Neutrophil (primary cell): ENCODE measurements at regions not wholly inside any gene's neighbourhood (a gene's known extent, or its start where the extent isn't known, plus 50 kb on each side); places are given as distances from the start of the nearest gene placed in this dataset.

ENCODE experiments used
- H3K27ac ChIP-seq: fragments of 200-600 bp; sonication (generic); 2 replicates; pipeline ENCODE4 v1.5.1; 2016; ENCODE audit warnings: mild to moderate bottlenecking, moderate library complexity
- H3K27me3 ChIP-seq: fragments of 200-600 bp; sonication (generic); 2 replicates; pipeline ENCODE4 v1.6.0; 2016; ENCODE audit warnings: mild to moderate bottlenecking
- H3K36me3 ChIP-seq: fragments of 200-600 bp; sonication (generic); 2 replicates; pipeline ENCODE4 v1.5.1; 2017
- H3K4me1 ChIP-seq, 2 experiments: fragments of 200-600 bp in 1 of 2; sonication (generic) in 1 of 2; 1 replicate in 1 of 2; 2 replicates in 1 of 2; pipeline versions ENCODE4 v1.5.1 to v1.6.1; 2013 to 2016; ENCODE audit warnings: low read depth in 1 of 2, low read length in 1 of 2, mild to moderate bottlenecking in 1 of 2, moderate library complexity in 1 of 2; ENCODE audit not compliant: control insufficient read depth in 1 of 2, insufficient read depth in 1 of 2
- H3K4me3 ChIP-seq, 2 experiments: fragments of 200-600 bp in 1 of 2; sonication (generic) in 1 of 2; 1 replicate in 1 of 2; 2 replicates in 1 of 2; pipeline ENCODE4 v1.5.1; 2013 to 2016; ENCODE audit warnings: low read depth in 1 of 2, low read length in 1 of 2, mild to moderate bottlenecking in 1 of 2, moderate library complexity in 1 of 2
- H3K9me3 ChIP-seq: fragments of 200-600 bp; sonication (generic); 2 replicates; pipeline ENCODE4 v1.5.1; 2016
- CTCF ChIP-seq: fragments of 200-600 bp; sonication (generic); IDR thresholded peaks from 2 replicates; pipeline ENCODE4 v1.5.1; 2016; ENCODE audit warnings: antibody characterized with exemption

GRCh38 chr20:19949195-19949867 is 67.8 kb upstream of the NAA20 start:
- Histone ChIP-seq H3K27me3 (peaks cover 9% of the 10 kb centered on the region), H3K27ac (no peak overlapping the region), H3K4me3 (no peak overlapping the region), H3K9me3 (no peaks in the 10 kb centered on the region), H3K36me3 (no peaks in the 10 kb centered on the region), H3K4me1 (no peaks in the 10 kb centered on the region)
- no peak for TF ChIP-seq CTCF

GRCh38 chr20:19950042-19950441 is 67.1 kb upstream of the NAA20 start:
- Histone ChIP-seq H3K27ac (no peak overlapping the region), H3K36me3 (no peaks in the 10 kb centered on the region), H3K27me3 (peaks cover 9% of the 10 kb centered on the region), H3K4me3 (no peak overlapping the region), H3K9me3 (no peaks in the 10 kb centered on the region), H3K4me1 (no peaks in the 10 kb centered on the region)
- TF ChIP-seq CTCF: no peak

GRCh38 chr20:19952392-19952791 is 64.8 kb upstream of the NAA20 start:
- H3K4me3 ChIP-seq: no peak overlapping the region
- no peaks in the 10 kb centered on the region for H3K9me3 ChIP-seq
- TF ChIP-seq CTCF: no peak
- H3K36me3 ChIP-seq: no peaks in the 10 kb centered on the region
- peaks cover 9% of the 10 kb centered on the region for H3K27me3 ChIP-seq
- H3K4me1 ChIP-seq: no peaks in the 10 kb centered on the region
- H3K27ac ChIP-seq: no peak overlapping the region

GRCh38 chr20:19953606-19954005 is 63.6 kb upstream of the NAA20 start:
- Histone ChIP-seq H3K27me3 (peaks cover 9% of the 10 kb centered on the region), H3K9me3 (no peaks in the 10 kb centered on the region), H3K36me3 (no peaks in the 10 kb centered on the region), H3K4me3 (no peak overlapping the region), H3K27ac (no peak overlapping the region), H3K4me1 (no peaks in the 10 kb centered on the region)
- no peak for TF ChIP-seq CTCF

- no peak for TF ChIP-seq CTCF
- no peaks in the 10 kb centered on the region for H3K36me3 ChIP-seq
- no peak overlapping the region for H3K27ac ChIP-seq
- no peaks in the 10 kb centered on the region for H3K4me1 ChIP-seq
- H3K4me3 ChIP-seq: no peak overlapping the region
- peaks cover 5% of the 10 kb centered on the region for H3K27me3 ChIP-seq
- no peaks in the 10 kb centered on the region for H3K9me3 ChIP-seq
Measured at GRCh38 chr20:19956976-19957375, 60.2 kb upstream of the NAA20 start.
